OCI-LY1 (cell line): ENCODE measurements at regions not wholly inside any gene's neighbourhood (a gene's known extent, or its start where the extent isn't known, plus 50 kb on each side); places are given as distances from the start of the nearest gene placed in this dataset.

Experiments used
- H2AFZ ChIP-seq: fragments of 200-600 bp; sonication (generic), shearing (Covaris generic); 2 replicates; pipeline ENCODE4 v1.6.0; 2014; ENCODE audit warnings: antibody characterized with exemption, mild to moderate bottlenecking, low read length
- H3F3A ChIP-seq: fragments of 200-600 bp; sonication (generic), shearing (Covaris generic); 2 replicates; pipeline ENCODE4 v1.6.0; 2014; ENCODE audit warnings: mild to moderate bottlenecking, antibody characterized with exemption, low read length, moderate library complexity; ENCODE audit not compliant: insufficient read depth
- H3K27ac ChIP-seq: fragments of 200-600 bp; sonication (generic); 2 replicates; pipeline ENCODE4 v1.5.1; 2014; ENCODE audit warnings: low read length, mixed run types, mild to moderate bottlenecking, low read depth; ENCODE audit not compliant: poor library complexity, severe bottlenecking
- H3K27me3 ChIP-seq: fragments of 200-600 bp; sonication (generic); 2 replicates; pipeline ENCODE4 v1.6.0; 2014; ENCODE audit warnings: antibody characterized with exemption, mild to moderate bottlenecking, low read length, moderate library complexity; ENCODE audit not compliant: insufficient read depth
- H3K36me3 ChIP-seq: fragments of 200-600 bp; sonication (generic); 2 replicates; pipeline ENCODE4 v1.6.1; 2014; ENCODE audit warnings: mild to moderate bottlenecking, antibody characterized with exemption, low read length, moderate library complexity, mixed read lengths; ENCODE audit not compliant: insufficient read depth
- H3K4me1 ChIP-seq: fragments of 200-600 bp; sonication (generic); 2 replicates; pipeline ENCODE4 v1.5.1; 2014; ENCODE audit warnings: mild to moderate bottlenecking, low read length, moderate library complexity; ENCODE audit not compliant: insufficient read depth, severe bottlenecking
- H3K4me2 ChIP-seq: fragments of 200-600 bp; sonication (generic), shearing (Covaris generic); 2 replicates; pipeline ENCODE4 v1.6.1; 2014; ENCODE audit warnings: low read length
- H3K4me3 ChIP-seq: fragments of 200-600 bp; sonication (generic); 2 replicates; pipeline ENCODE4 v1.5.1; 2014; ENCODE audit warnings: low read length, low read depth, mild to moderate bottlenecking, mixed read lengths; ENCODE audit not compliant: poor library complexity, severe bottlenecking
- H3K79me2 ChIP-seq: fragments of 200-600 bp; shearing (Covaris generic); 2 replicates; pipeline ENCODE4 v1.6.1; 2016; ENCODE audit warnings: mixed run types, low read length, mixed read lengths; ENCODE audit not compliant: insufficient read depth
- H3K9ac ChIP-seq: fragments of 200-600 bp; sonication (generic), shearing (Covaris generic); 2 replicates; pipeline ENCODE4 v1.6.1; 2014; ENCODE audit warnings: mild to moderate bottlenecking, low read length, mixed read lengths
- H3K9me2 ChIP-seq: fragments of 200-600 bp; sonication (generic), shearing (Covaris generic); 2 replicates; pipeline ENCODE4 v1.6.1; 2014; ENCODE audit warnings: low read depth, mild to moderate bottlenecking, low read length, mixed read lengths
- H3K9me3 ChIP-seq: fragments of 200-600 bp; shearing (Covaris generic); 2 replicates; pipeline ENCODE4 v1.6.1; 2014; ENCODE audit warnings: low read length, mixed read lengths
- H4K20me1 ChIP-seq: fragments of 200-600 bp; sonication (generic), shearing (Covaris generic); 2 replicates; pipeline ENCODE4 v1.6.0; 2016; ENCODE audit warnings: mild to moderate bottlenecking, low read length; ENCODE audit not compliant: insufficient read depth
- CTCF ChIP-seq: fragments of 200-600 bp; sonication (generic), shearing (Covaris generic); IDR thresholded peaks from 2 replicates; pipeline ENCODE4 v1.5.1; 2017; ENCODE audit warnings: mild to moderate bottlenecking, antibody characterized with exemption, low read length, moderate library complexity, mixed read lengths
- EZH2 ChIP-seq: fragments of 200-600 bp; sonication (generic), shearing (Covaris generic); IDR thresholded peaks from 2 replicates; pipeline ENCODE4 v1.8.0; 2017; ENCODE audit warnings: borderline replicate concordance, mixed run types, mild to moderate bottlenecking, antibody characterized with exemption, low read length, moderate library complexity, mixed read lengths

GRCh38 chr4:111838406-111838930 is 306.8 kb upstream of the FAM241A start:
- Histone ChIP-seq H3K9ac (no peak overlapping the region), H3K4me2 (no peak overlapping the region), H4K20me1 (no peaks in the 10 kb centered on the region), H3K27me3 (no peaks in the 10 kb centered on the region), H3K27ac (no peak overlapping the region), H3K9me3 (no peaks in the 10 kb centered on the region), H3K4me1 (no peaks in the 10 kb centered on the region), H2AFZ (no peak overlapping the region), H3K36me3 (no peaks in the 10 kb centered on the region), H3F3A (no peaks in the 10 kb centered on the region), H3K9me2 (no peaks in the 10 kb centered on the region), H3K4me3 (no peak overlapping the region), H3K79me2 (no peaks in the 10 kb centered on the region)
- TF ChIP-seq CTCF = no peak
- no peak for TF ChIP-seq EZH2

- Histone ChIP-seq H3K4me3 (no peak overlapping the region), H4K20me1 (no peaks in the 10 kb centered on the region), H3F3A (no peaks in the 10 kb centered on the region), H3K4me2 (no peak overlapping the region), H3K9me2 (no peaks in the 10 kb centered on the region), H3K4me1 (no peaks in the 10 kb centered on the region), H3K36me3 (no peaks in the 10 kb centered on the region), H3K27ac (no peak overlapping the region), H2AFZ (no peak overlapping the region), H3K9ac (no peak overlapping the region), H3K79me2 (no peaks in the 10 kb centered on the region), H3K27me3 (no peaks in the 10 kb centered on the region), H3K9me3 (no peaks in the 10 kb centered on the region)
- no peak for TF ChIP-seq CTCF
- TF ChIP-seq EZH2 = no peak
Measured at GRCh38 chr4:111839141-111839540, 306.1 kb upstream of the FAM241A start.

GRCh38 chr4:111842336-111842735 is 302.9 kb upstream of the FAM241A start:
- Histone ChIP-seq H3K4me2 (no peak overlapping the region), H3F3A (no peaks in the 10 kb centered on the region), H3K9me2 (0 out of 2 replicates have a peak, but pooled peaks cover 2% of the 10 kb centered on the region), H3K9ac (no peak overlapping the region), H3K79me2 (no peaks in the 10 kb centered on the region), H3K27ac (no peak overlapping the region), H3K36me3 (no peaks in the 10 kb centered on the region), H3K9me3 (no peaks in the 10 kb centered on the region), H3K4me1 (no peaks in the 10 kb centered on the region), H3K4me3 (no peak overlapping the region), H4K20me1 (no peaks in the 10 kb centered on the region), H2AFZ (no peak overlapping the region), H3K27me3 (no peaks in the 10 kb centered on the region)
- TF ChIP-seq CTCF = no peak
- TF ChIP-seq EZH2 = no peak
